GM20000 (cell line): ENCODE measurements at regions not wholly inside any gene's neighbourhood (a gene's known extent, or its start where the extent isn't known, plus 50 kb on each side); places are given as distances from the start of the nearest gene placed in this dataset.
A peak's percentile ranks its signal among the peaks of the same experiment; 100 is the strongest.

Experiments used
- DNase-seq: peaks from one replicate; pipeline ENCODE4 v3.0.0; 2012; ENCODE audit warnings: low spot score
- CTCF ChIP-seq: IDR thresholded peaks from 2 replicates; pipeline ENCODE4 v1.5.1; 2012; ENCODE audit warnings: mild to moderate bottlenecking, control low read depth; ENCODE audit errors: extremely low read depth, missing control alignments

GRCh38 chr5:158174918-158175851, 316.2 kb upstream of the CLINT1 start:
- DNase-seq = peak; percentile 73
- TF ChIP-seq CTCF = peak; percentile 71

GRCh38 chr5:158174026-158174425, 315.1 kb upstream of the CLINT1 start:
- no peak for TF ChIP-seq CTCF
- no peak for DNase-seq

- TF ChIP-seq CTCF = no peak
- no peak for DNase-seq
These were observed 313.1 kb upstream of the CLINT1 start for GRCh38 chr5:158172005-158172404.

GRCh38 chr5:158170534-158170933, 311.6 kb upstream of the CLINT1 start:
- TF ChIP-seq CTCF = no peak
- no peak for DNase-seq

GRCh38 chr5:158170060-158170459, 311.1 kb upstream of the CLINT1 start:
- no peak for TF ChIP-seq CTCF
- no peak for DNase-seq

GRCh38 chr5:158166424-158166823, 307.5 kb upstream of the CLINT1 start:
- DNase-seq = no peak
- TF ChIP-seq CTCF = no peak

GRCh38 chr5:158165647-158166046, 306.7 kb upstream of the CLINT1 start:
- DNase-seq = no peak
- no peak for TF ChIP-seq CTCF
